Stimulated activated CD4-positive, alpha-beta T cell treated with anti-CD3 and anti-CD28 coated beads, Interleukin-1b, Interleukin-23, amount 100 ng/mL, for 48 hours (primary cell): ENCODE measurements at regions not wholly inside any gene's neighbourhood (a gene's known extent, or its start where the extent isn't known, plus 50 kb on each side); places are given as distances from the start of the nearest gene placed in this dataset.
A peak's percentile ranks its signal among the peaks of the same experiment; 100 is the strongest.

Source experiments
- DNase-seq: peaks from one replicate; pipeline ENCODE4 v3.0.0-alpha.2; 2020

GRCh38 chr2:71801969-71802368, 345.7 kb downstream of the CYP26B1 start:
- no peak for DNase-seq

DNA sequence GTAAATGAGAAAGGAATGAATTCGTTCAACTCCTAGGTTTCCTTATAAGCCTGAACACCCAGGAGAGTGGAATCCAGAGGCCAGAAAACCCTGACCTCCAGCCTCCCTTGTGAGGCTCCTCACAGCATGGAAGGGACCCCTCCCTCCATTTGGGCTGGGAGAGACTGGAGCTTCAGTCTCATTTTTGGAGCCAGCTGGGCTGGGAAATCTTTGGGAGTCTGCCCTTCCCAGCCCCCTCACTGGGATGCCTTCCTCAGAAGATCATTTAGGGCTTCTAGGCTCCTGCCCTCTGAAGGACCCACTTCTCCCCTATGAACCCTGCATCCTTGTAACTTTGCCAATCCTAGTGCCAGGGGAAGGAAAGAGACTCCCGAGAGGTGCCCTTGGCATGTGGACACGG, 346.1 kb downstream of the CYP26B1 start:
- no peak for DNase-seq

DNA sequence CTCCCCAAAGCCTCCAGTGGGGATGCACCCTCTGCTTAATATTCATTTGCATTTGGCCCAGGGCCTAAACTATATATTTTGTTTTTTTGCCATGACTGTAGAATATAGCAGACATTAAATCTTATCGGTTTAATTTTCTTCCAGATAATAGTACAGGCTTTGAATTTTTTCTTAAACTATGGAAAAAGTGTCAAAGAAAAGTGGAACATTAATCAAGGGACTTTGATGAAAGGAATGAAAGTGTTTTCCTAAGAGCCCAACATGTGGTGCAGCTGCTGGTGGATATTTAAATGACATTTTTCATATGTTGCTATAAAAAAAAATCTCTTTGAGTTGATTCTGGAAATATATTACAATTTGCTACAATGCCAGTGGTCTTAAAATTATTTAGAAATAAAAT, 346.8 kb downstream of the CYP26B1 start:
- DNase-seq = no peak

DNA sequence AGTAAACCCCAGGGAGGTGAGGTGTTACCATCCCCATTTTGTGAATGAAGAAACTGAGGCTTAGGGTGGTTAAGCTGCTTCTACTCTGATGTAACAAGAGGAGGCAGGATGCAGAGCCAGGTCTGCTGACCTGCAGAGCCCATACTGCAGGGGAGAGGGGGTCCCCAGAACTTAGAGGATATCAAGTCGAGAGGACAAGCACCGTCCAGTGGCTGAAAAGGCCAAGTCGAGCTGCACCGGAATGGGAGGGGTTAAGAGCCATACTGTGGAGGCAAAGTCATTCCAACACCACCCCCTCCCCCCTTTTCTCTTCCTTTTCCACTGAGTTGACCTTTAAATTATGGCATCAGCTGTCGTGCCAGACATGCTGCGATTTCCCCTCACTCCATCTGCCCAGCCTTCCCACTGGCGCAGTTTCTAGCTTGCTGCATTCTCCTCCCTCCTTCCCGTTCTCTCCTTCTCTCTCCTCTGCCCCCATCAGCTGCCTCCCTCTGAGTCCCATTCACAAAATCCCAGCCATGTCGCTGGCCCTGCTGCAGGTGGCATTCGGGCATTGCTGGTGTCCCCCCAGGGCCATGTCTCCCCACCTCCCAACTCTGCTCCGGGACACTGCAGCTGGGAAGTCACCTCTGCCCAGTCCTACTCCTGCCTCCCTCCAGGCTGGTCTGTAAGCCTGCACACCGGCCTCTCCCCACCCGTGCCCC, 346.9 kb downstream of the DYSF start:
- DNase-seq = no peak

DNA sequence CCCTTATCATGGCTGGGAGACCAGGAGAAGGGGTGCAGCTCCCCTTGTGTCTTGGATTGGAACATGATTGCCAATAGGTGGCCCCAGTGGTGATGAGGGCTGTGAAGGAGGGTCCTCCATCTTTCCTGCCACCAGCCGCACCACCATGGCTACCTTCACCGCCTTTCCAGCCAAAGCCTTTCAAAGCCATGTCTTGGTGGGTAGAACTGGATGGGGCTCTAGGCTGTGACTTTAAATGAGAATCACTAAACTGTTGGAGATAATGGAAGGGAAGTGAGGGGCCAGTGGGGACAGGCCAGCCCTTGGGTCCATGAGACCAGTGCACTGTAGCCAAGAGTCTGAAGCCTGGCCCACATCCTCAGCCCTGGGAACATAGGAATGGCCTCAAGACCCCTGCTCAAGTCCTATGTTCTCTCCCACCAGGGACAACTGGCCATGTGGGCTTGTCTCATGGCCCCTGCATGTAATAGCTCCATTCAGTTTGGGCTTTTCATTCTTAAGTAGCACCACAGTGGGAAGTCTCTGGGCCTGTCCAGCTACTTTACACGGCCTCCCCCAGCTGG, 345.7 kb downstream of the DYSF start:
- DNase-seq = no peak

- DNase-seq = peak; percentile 11
These were observed 345.1 kb downstream of the DYSF start for GRCh38 chr2:71798266-71799012.

GRCh38 chr2:71797035-71797810, 343.9 kb downstream of the DYSF start:
- no peak for DNase-seq

- DNase-seq = no peak
These were observed 342.8 kb downstream of the DYSF start for GRCh38 chr2:71796174-71796593.

- DNase-seq = no peak
These were observed 342.1 kb downstream of the DYSF start for GRCh38 chr2:71795486-71795885.

- no peak for DNase-seq
These were observed 341.2 kb downstream of the DYSF start for GRCh38 chr2:71794611-71795010.

GRCh38 chr2:71793926-71794325, 340.6 kb downstream of the DYSF start:
- no peak for DNase-seq

- DNase-seq = no peak
These were observed 339.8 kb downstream of the DYSF start for GRCh38 chr2:71792926-71793761.

DNA sequence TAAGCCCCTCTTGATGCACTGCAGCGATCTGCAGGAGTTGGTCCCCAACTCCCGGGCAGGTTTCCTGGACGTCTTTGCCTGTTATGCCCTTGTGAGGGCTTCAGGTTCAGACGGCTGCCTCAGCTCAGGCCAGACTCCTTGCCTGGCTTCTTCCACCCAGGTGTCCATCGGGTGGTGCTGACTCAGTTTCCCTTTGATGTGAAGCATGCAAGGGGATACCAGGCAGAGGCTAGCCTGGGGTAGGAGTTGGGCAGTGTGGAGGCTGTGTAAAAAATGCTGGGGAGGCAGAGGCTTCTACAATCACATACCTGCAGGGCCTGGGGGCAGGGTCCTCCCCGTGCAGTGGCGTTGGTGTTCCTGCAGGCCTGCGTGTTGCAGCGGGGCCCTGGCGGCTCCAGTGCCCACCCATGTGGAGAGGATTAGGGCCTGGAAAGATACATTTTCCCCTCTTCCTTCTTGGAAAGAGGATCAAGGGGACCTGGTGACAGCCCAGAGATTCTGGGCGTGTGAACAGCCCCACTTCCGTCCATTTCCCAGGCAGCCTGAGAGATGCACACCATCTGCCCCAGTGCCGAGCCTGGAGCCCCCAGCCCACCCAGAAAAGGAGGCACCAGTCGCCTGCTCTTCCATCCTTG, 338.3 kb downstream of the DYSF start:
- DNase-seq = no peak

GRCh38 chr2:71791061-71791450, 337.7 kb downstream of the DYSF start:
- no peak for DNase-seq

DNA sequence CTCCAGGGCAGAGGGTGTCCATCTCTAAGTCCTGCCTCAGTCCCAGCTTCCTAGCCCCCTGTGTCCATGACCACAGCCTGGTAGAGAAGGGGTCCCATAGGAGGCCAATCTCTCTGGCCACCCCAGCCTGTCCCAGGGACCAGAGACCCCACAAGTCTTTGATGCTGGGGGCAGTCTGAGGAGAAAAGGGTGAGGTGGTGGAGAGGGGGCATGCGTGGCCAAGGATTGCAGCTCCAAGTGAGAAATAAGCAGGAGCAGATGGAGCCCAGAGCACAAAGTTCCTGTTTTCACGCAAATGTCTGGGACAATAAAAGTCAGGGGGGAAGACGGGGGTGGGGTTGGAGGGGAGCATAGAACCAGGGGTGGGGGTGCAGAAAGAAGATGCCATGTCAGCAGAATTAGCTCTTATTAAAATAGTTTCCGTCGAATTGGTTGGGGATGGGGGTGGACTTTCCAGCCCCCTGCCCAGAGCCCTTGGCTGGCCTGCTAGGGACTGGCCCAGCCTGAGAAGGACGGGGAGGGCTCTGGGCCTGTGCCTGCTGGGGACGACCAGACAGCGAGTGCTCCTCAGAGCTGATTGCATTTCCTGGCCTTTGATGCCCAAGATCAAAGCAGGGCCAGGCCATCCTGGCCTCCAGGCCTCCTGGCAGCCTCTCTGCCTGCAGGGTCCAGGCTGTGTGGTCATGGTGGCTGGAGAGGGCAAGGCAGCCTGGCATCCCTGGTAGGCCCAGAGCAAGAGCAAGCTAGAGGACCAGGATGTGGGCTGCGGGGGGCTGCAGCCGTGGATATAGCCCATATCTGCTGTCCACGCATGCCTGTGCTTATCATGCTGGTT, 337.1 kb downstream of the DYSF start:
- DNase-seq = no peak

GRCh38 chr2:71789556-71790204, 336.3 kb downstream of the DYSF start:
- no peak for DNase-seq

GRCh38 chr2:71788601-71789240, 335.4 kb downstream of the DYSF start:
- no peak for DNase-seq

DNA sequence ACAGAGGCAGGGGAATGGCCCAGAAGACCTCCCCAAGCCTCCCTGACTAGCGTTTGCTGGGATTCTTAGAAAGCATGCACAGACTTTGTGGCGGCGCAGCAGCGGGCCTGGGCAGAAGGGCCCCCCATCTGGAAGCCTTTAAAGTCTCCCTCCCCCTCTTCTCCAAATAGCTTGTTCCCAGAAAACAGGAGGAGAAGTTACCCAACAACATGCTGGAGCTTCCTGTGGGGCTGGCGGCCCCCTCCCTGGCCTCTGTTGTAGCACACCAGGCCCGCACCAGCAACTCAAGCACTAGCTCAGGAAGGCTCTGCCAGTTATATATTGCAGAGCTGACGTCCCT, 334.8 kb downstream of the DYSF start:
- DNase-seq = no peak

DNA sequence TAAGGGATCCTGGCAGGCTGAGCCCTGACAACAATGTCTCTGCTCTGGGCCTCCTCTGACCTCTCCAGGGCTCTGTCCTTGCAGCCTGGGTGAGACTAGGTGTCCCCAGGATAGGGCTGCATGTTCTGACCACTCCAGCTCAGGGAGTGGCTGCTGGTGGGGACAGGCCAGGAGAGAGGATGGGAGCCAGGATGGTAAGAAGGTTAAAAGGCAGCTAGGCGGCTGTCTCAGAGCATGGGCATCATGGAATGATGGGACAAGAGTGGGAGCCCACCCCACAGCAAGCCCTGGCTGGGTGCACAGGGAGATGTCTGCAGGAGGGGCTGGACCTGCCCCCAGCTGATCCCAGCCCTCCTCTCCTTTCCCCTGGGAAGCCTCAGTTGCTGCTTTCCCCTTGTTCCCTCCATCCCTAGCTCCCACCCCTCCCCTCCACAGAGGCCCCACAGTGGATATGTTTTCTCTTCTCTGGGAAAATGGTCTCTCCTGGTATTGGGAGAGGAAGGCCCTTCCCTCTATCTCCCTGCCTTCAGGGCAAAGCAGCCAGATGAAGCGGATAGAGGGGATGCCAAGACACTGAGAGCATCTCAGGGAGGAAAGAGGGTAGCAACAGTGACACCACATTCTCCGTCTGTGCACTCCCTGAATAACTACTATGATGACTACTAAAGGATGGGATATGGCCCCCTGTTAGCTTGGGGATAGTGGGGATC, 334.3 kb downstream of the DYSF start:
- no peak for DNase-seq

GRCh38 chr2:71787108-71787415, 333.7 kb downstream of the DYSF start:
- no peak for DNase-seq
